ENCODE measurements at regions not wholly inside any gene's neighbourhood (a gene's known extent, or its start where the extent isn't known, plus 50 kb on each side); places are given as distances from the start of the nearest gene placed in this dataset.

- TF ChIP-seq CTCF (IDR thresholded peaks at IDR 0.05; ENCODE audit: insufficient read depth, low read depth, low read length, missing control alignments) = no peak
- H3K4me3 ChIP-seq (ENCODE audit: low read depth, low read length) = no peak overlapping the region
- no peak for DNase-seq (ENCODE audit: low read depth)
These were observed 110.3 kb upstream of the VSTM2B start for GRCh38 chr19:29415507-29415906.

- TF ChIP-seq CTCF (IDR thresholded peaks at IDR 0.05; ENCODE audit: insufficient read depth, low read depth, low read length, missing control alignments) = no peak
- no peak overlapping the region for H3K4me3 ChIP-seq (ENCODE audit: low read depth, low read length)
- DNase-seq (ENCODE audit: low read depth) = no peak
These were observed 108.7 kb upstream of the VSTM2B start for GRCh38 chr19:29417048-29417447.

GRCh38 chr19:29418201-29418600 lies 107.6 kb upstream of the VSTM2B start:
- no peak overlapping the region for H3K4me3 ChIP-seq (ENCODE audit: low read depth, low read length)
- DNase-seq (ENCODE audit: low read depth) = no peak
- no peak for TF ChIP-seq CTCF (IDR thresholded peaks at IDR 0.05; ENCODE audit: insufficient read depth, low read depth, low read length, missing control alignments)

GRCh38 chr19:29420065-29420464 lies 105.7 kb upstream of the VSTM2B start:
- no peak for TF ChIP-seq CTCF (IDR thresholded peaks at IDR 0.05; ENCODE audit: insufficient read depth, low read depth, low read length, missing control alignments)
- no peak for DNase-seq (ENCODE audit: low read depth)
- no peak overlapping the region for H3K4me3 ChIP-seq (ENCODE audit: low read depth, low read length)

- H3K4me3 ChIP-seq (ENCODE audit: low read depth, low read length) = no peak overlapping the region
- no peak for TF ChIP-seq CTCF (IDR thresholded peaks at IDR 0.05; ENCODE audit: insufficient read depth, low read depth, low read length, missing control alignments)
- no peak for DNase-seq (ENCODE audit: low read depth)
These were observed 105.2 kb upstream of the VSTM2B start for GRCh38 chr19:29420482-29421195.

- no peak for TF ChIP-seq CTCF (IDR thresholded peaks at IDR 0.05; ENCODE audit: insufficient read depth, low read depth, low read length, missing control alignments)
- H3K4me3 ChIP-seq (ENCODE audit: low read depth, low read length) = no peak overlapping the region
- no peak for DNase-seq (ENCODE audit: low read depth)
These were observed 104.6 kb upstream of the VSTM2B start for GRCh38 chr19:29421196-29421545.

GRCh38 chr19:29422047-29422446 lies 103.7 kb upstream of the VSTM2B start:
- TF ChIP-seq CTCF (IDR thresholded peaks at IDR 0.05; ENCODE audit: insufficient read depth, low read depth, low read length, missing control alignments) = no peak
- no peak for DNase-seq (ENCODE audit: low read depth)
- no peak overlapping the region for H3K4me3 ChIP-seq (ENCODE audit: low read depth, low read length)

Measured in GM12865 (cell line).